Panc1 (cell line): ENCODE measurements at regions not wholly inside any gene's neighbourhood (a gene's known extent, or its start where the extent isn't known, plus 50 kb on each side); places are given as distances from the start of the nearest gene placed in this dataset.

Experiments
- ATAC-seq: fragments of 200-7000 bp; cut with Tn5 transposase; 2 replicates; pipeline ENCODE4 v1.9.1; 2020; ENCODE audit warnings: mild to moderate bottlenecking, moderate library complexity
- BruUV-seq: library from RNA; stranded (reverse); fragments of 400-500 nt; replicated peaks from 2 replicates; lab custom pipeline; 2021; lab: Mats Ljungman, UMichigan
- CTCF ChIA-PET: fragments of 300-600 bp; sonication (Branson Sonifier 250); formaldehyde crosslinking; loops from one replicate; lab custom pipeline; 2022; ENCODE audit warnings: antibody characterized with exemption; lab: Charles Lee
- POLR2A ChIA-PET: fragments of 300-600 bp; sonication (Branson Sonifier 250); formaldehyde crosslinking; loops from one replicate; lab custom pipeline; 2022; ENCODE audit warnings: antibody characterized with exemption; lab: Charles Lee
- DNase-seq: peaks from one replicate; pipeline ENCODE4 v3.0.0-alpha.2; 2010; ENCODE audit warnings: low read depth, low spot score
- H3K27ac ChIP-seq: 2 replicates; pipeline ENCODE4 v1.5.1; 2011; ENCODE audit warnings: mild to moderate bottlenecking, low read length, inconsistent platforms
- H3K27me3 ChIP-seq: fragments of 200-500 bp; sonication (Bioruptor generic); 2 replicates; pipeline ENCODE4 v1.6.0; 2014; ENCODE audit warnings: low read length, inconsistent platforms; ENCODE audit not compliant: control insufficient read depth, insufficient read depth
- H3K36me3 ChIP-seq: fragments of 200-500 bp; sonication (Bioruptor generic); 2 replicates; pipeline ENCODE4 v1.5.1; 2014; ENCODE audit warnings: inconsistent platforms, mild to moderate bottlenecking, low read length, moderate library complexity; ENCODE audit not compliant: control insufficient read depth, insufficient read depth
- H3K4me1 ChIP-seq: 2 replicates; pipeline ENCODE4 v1.5.1; 2011; ENCODE audit warnings: inconsistent platforms, mild to moderate bottlenecking, low read length, moderate library complexity; ENCODE audit not compliant: control insufficient read depth, insufficient read depth
- H3K4me3 ChIP-seq, 2 experiments: 2 replicates each; pipeline ENCODE4 v1.5.1; 2011 to 2012; ENCODE audit warnings: low read depth in 2 of 2, low read length in 2 of 2, mild to moderate bottlenecking in 2 of 2, inconsistent platforms in 1 of 2, moderate library complexity in 1 of 2
- H3K9me3 ChIP-seq: fragments of 200-500 bp; sonication (Bioruptor generic); 2 replicates; pipeline ENCODE4 v1.5.1; 2014; ENCODE audit warnings: low read depth, mild to moderate bottlenecking, inconsistent platforms, low read length, moderate library complexity; ENCODE audit not compliant: control insufficient read depth, insufficient read depth
- POLR2AphosphoS5 ChIP-seq: IDR thresholded peaks from 2 replicates; pipeline ENCODE4 v1.6.1; 2012; ENCODE audit warnings: mild to moderate bottlenecking, low read depth, low read length, moderate library complexity
- SIN3A ChIP-seq: IDR thresholded peaks from 2 replicates; pipeline ENCODE4 v1.6.1; 2012; ENCODE audit warnings: low read depth, mild to moderate bottlenecking, low read length, moderate library complexity, borderline replicate concordance; ENCODE audit not compliant: insufficient read depth
- TCF7L2 ChIP-seq: IDR thresholded peaks from 2 replicates; pipeline ENCODE4 v1.6.1; 2011; ENCODE audit warnings: mild to moderate bottlenecking, low read depth, low read length, inconsistent platforms
- in situ Hi-C: cut with HindIII; loops from 2 replicates; pipeline ENCODE4 v1.10.0; 2016; ENCODE audit warnings: low sequenced_read_pairs, low pct_unique_long_range_greater_than_20kb
- intact Hi-C: fragments of 100-400 bp; cut with micrococcal nuclease; formaldehyde crosslinking; loops from one replicate; pipeline ENCODE4 v1.10.0; 2022; ENCODE audit not compliant: unreplicated experiment
- TF ChIP-seq, protein P1 (sequence below), 2 experiments: IDR thresholded peaks; 2 replicates each; pipeline ENCODE4 v1.6.1; 2011 to 2012; ENCODE audit warnings: low read depth in 2 of 2, control low read depth in 1 of 2, low read length in 1 of 2, mild to moderate bottlenecking in 1 of 2, moderate library complexity in 1 of 2; ENCODE audit not compliant: insufficient read depth in 1 of 2
- TF ChIP-seq, protein P2 (sequence below): fragments of 450-650 bp; IDR thresholded peaks from 2 replicates; pipeline ENCODE4 v1.5.1; 2017; ENCODE audit warnings: mild to moderate bottlenecking

DNA sequence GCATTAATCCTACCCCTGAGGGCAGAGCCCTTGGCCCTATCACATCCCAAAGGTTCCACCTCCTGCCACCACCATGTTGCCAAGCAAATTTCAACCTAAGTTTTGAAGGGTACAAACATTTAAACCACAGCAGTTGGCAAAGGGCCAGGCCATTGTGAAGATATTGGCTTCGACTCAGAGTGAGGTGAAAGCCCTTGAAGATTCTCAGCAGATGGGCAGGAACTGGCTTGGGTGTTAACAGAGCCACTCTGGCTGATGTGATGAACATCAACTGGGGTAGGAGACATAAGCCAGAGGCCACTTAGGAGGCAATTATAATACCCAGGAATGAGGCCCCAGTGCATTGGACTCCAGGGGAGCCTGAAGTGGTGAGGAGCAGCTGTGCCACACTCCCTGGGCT lies 207.7 kb upstream of the KAZN start:
- intact Hi-C loops: no loop called here
- POLR2A ChIA-PET: no interaction called here
- TF ChIP-seq TCF7L2 (no peak), POLR2AphosphoS5 (no peak), SIN3A (no peak)
- TF ChIP-seq, protein P1, sequence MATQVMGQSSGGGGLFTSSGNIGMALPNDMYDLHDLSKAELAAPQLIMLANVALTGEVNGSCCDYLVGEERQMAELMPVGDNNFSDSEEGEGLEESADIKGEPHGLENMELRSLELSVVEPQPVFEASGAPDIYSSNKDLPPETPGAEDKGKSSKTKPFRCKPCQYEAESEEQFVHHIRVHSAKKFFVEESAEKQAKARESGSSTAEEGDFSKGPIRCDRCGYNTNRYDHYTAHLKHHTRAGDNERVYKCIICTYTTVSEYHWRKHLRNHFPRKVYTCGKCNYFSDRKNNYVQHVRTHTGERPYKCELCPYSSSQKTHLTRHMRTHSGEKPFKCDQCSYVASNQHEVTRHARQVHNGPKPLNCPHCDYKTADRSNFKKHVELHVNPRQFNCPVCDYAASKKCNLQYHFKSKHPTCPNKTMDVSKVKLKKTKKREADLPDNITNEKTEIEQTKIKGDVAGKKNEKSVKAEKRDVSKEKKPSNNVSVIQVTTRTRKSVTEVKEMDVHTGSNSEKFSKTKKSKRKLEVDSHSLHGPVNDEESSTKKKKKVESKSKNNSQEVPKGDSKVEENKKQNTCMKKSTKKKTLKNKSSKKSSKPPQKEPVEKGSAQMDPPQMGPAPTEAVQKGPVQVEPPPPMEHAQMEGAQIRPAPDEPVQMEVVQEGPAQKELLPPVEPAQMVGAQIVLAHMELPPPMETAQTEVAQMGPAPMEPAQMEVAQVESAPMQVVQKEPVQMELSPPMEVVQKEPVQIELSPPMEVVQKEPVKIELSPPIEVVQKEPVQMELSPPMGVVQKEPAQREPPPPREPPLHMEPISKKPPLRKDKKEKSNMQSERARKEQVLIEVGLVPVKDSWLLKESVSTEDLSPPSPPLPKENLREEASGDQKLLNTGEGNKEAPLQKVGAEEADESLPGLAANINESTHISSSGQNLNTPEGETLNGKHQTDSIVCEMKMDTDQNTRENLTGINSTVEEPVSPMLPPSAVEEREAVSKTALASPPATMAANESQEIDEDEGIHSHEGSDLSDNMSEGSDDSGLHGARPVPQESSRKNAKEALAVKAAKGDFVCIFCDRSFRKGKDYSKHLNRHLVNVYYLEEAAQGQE (IDR thresholded peaks at IDR 0.05; ENCODE audit: insufficient read depth in 1 of 2, low read depth in 2 of 2, low read length in 1 of 2): no peak
- TF ChIP-seq, protein P2, sequence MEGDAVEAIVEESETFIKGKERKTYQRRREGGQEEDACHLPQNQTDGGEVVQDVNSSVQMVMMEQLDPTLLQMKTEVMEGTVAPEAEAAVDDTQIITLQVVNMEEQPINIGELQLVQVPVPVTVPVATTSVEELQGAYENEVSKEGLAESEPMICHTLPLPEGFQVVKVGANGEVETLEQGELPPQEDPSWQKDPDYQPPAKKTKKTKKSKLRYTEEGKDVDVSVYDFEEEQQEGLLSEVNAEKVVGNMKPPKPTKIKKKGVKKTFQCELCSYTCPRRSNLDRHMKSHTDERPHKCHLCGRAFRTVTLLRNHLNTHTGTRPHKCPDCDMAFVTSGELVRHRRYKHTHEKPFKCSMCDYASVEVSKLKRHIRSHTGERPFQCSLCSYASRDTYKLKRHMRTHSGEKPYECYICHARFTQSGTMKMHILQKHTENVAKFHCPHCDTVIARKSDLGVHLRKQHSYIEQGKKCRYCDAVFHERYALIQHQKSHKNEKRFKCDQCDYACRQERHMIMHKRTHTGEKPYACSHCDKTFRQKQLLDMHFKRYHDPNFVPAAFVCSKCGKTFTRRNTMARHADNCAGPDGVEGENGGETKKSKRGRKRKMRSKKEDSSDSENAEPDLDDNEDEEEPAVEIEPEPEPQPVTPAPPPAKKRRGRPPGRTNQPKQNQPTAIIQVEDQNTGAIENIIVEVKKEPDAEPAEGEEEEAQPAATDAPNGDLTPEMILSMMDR: no peak
- in situ Hi-C loops: no loop called here
- Histone ChIP-seq H3K9me3 (no peaks in the 10 kb centered on the region), H3K27ac (no peak overlapping the region), H3K27me3 (no peaks in the 10 kb centered on the region), H3K4me3 (no peak overlapping the region), H3K36me3 (no peaks in the 10 kb centered on the region), H3K4me1 (no peaks in the 10 kb centered on the region)
- DNase-seq: no peak
- no TSS peak for BruUV-seq
- CTCF ChIA-PET: no interaction called here
- no peak for ATAC-seq

DNA sequence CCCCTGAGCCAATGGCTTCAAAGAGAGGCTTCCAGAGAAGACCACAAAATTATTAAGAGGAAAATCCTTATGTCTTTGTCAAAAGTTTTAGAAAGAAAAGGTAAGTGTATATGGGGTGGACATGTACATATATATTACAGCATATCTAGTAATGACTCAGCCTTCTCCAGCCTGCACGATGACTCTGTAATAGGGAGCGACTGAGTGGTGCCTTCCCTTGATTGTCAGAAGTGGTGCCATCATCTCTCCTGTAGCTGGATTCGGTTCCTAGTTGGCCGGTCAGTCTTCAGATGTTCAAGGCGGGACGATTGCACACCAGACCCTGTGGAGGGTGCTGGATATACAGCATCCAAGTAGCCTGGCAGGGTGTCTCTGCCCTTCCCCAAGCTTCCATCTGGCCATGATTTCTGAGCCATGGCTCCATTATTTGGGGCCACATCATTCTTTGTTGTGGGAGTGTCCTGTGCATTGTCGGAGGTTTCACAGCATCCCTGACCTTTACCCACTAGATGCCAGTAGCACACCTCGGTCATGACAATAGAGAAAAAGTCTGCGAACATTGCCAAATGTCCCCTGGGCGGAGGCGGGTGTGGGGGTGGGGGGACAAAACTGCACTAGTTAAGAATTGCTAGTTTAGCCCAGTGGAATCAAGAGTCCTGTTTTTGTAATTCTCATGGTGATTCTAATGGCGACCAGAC lies 206.2 kb upstream of the KAZN start:
- Histone ChIP-seq H3K36me3 (no peaks in the 10 kb centered on the region), H3K4me1 (no peaks in the 10 kb centered on the region), H3K4me3 (no peak overlapping the region), H3K9me3 (no peaks in the 10 kb centered on the region), H3K27me3 (no peaks in the 10 kb centered on the region), H3K27ac (no peak overlapping the region)
- ChIA-PET CTCF (no interaction called here), POLR2A (no interaction called here)
- DNase-seq: no peak
- no TSS peak for BruUV-seq
- ATAC-seq: no peak
- in situ Hi-C loops (no loop called here), intact Hi-C loops (no loop called here)
- TF ChIP-seq TCF7L2: no peak
- TF ChIP-seq SIN3A: no peak
- TF ChIP-seq, protein P1 (IDR thresholded peaks at IDR 0.05; ENCODE audit: insufficient read depth in 1 of 2, low read depth in 2 of 2, low read length in 1 of 2): no peak
- TF ChIP-seq, protein P2: no peak
- no peak for TF ChIP-seq POLR2AphosphoS5
